ENCODE measurements at regions not wholly inside any gene's neighbourhood (a gene's known extent, or its start where the extent isn't known, plus 50 kb on each side); places are given as distances from the start of the nearest gene placed in this dataset.

GRCh38 chr3:168655611-168656010 is 559.9 kb upstream of the GOLIM4 start:
- TF ChIP-seq, protein P1, sequence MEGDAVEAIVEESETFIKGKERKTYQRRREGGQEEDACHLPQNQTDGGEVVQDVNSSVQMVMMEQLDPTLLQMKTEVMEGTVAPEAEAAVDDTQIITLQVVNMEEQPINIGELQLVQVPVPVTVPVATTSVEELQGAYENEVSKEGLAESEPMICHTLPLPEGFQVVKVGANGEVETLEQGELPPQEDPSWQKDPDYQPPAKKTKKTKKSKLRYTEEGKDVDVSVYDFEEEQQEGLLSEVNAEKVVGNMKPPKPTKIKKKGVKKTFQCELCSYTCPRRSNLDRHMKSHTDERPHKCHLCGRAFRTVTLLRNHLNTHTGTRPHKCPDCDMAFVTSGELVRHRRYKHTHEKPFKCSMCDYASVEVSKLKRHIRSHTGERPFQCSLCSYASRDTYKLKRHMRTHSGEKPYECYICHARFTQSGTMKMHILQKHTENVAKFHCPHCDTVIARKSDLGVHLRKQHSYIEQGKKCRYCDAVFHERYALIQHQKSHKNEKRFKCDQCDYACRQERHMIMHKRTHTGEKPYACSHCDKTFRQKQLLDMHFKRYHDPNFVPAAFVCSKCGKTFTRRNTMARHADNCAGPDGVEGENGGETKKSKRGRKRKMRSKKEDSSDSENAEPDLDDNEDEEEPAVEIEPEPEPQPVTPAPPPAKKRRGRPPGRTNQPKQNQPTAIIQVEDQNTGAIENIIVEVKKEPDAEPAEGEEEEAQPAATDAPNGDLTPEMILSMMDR (IDR thresholded peaks at IDR 0.05), result no peak
- TF ChIP-seq GABPA (IDR thresholded peaks at IDR 0.05; ENCODE audit: low read depth), result no peak
- no peak for TF ChIP-seq TCF12 (IDR thresholded peaks at IDR 0.05)
- no peak for TF ChIP-seq RFX5 (IDR thresholded peaks at IDR 0.05; ENCODE audit: low read length)

Measured in SK-N-SH (cell line).